K562 (cell line): ENCODE measurements at regions not wholly inside any gene's neighbourhood (a gene's known extent, or its start where the extent isn't known, plus 50 kb on each side); places are given as distances from the start of the nearest gene placed in this dataset.

Source experiments
- ATAC-seq: fragments of 200-7000 bp; cut with Tn5 transposase; 3 replicates; pipeline ENCODE4 v1.9.1; 2020; ENCODE audit warnings: moderate library complexity
- BruUV-seq: library from RNA; stranded (reverse); fragments of 400-500 nt; replicated peaks from 2 replicates; lab custom pipeline; 2021; lab: Mats Ljungman, UMichigan
- CTCF ChIA-PET: fragments of 300-600 bp; formaldehyde crosslinking; extraction: SDS; loops from one replicate; lab custom pipeline; 2021; ENCODE audit warnings: low intra/inter-chr PET ratio; lab: Yijun Ruan, JAX
- POLR2A ChIA-PET: fragments of 300-600, 350-650 bp; sonication (Branson Sonifier 250); formaldehyde crosslinking; extraction: SDS; loops from one replicate; lab custom pipeline; 2021; ENCODE audit warnings: antibody characterized with exemption, inconsistent platforms; lab: Yijun Ruan, JAX
- DNase-seq, 4 experiments: peaks; one replicate each; pipeline versions ENCODE4 v3.0.0 to v3.0.0-alpha.2; 2011 to 2018; ENCODE audit warnings: low spot score in 3 of 4, mixed read lengths in 3 of 4; ENCODE audit errors: extremely low read depth in 1 of 4
- FAIRE-seq: peaks from 2 replicates; lab custom pipeline; 2011; peaks lifted over from hg19 to GRCh38; lab: Jason Lieb, UNC
- H2AFZ ChIP-seq: 2 replicates; pipeline ENCODE4 v1.6.0; 2011; ENCODE audit warnings: low read depth, low read length, control low read depth, inconsistent platforms
- H3K27ac ChIP-seq: fragments of 200-600 bp; 3 replicates; pipeline ENCODE4 v1.8.0; 2011; ENCODE audit warnings: low read depth, mild to moderate bottlenecking, control low read depth, inconsistent platforms, low read length, moderate library complexity, mixed read lengths; ENCODE audit errors: extremely low read depth
- H3K27me3 ChIP-seq, 2 experiments: fragments of 300-600 bp in 1 of 2; 2 replicates in 1 of 2; 3 replicates in 1 of 2; pipeline versions ENCODE4 v1.6.0 to v1.8.0; 2011; ENCODE audit warnings: inconsistent platforms in 2 of 2, low read length in 2 of 2, mild to moderate bottlenecking in 1 of 2, mixed read lengths in 1 of 2, moderate library complexity in 1 of 2; ENCODE audit not compliant: control insufficient read depth in 2 of 2, insufficient read depth in 2 of 2
- H3K36me3 ChIP-seq: fragments of 300-600 bp; 3 replicates; pipeline ENCODE4 v1.8.0; 2011; ENCODE audit warnings: mild to moderate bottlenecking, low read length, inconsistent platforms; ENCODE audit not compliant: control insufficient read depth, insufficient read depth
- H3K4me1 ChIP-seq, 2 experiments: fragments of 200-600 bp in 1 of 2; replicated peaks in 1 of 2; 2 replicates in 1 of 2; 3 replicates in 1 of 2; pipeline versions ENCODE4 v1.5.1 to v1.8.0; 2011; ENCODE audit warnings: inconsistent platforms in 2 of 2, low read length in 2 of 2, mild to moderate bottlenecking in 1 of 2, mixed read lengths in 1 of 2, moderate library complexity in 1 of 2; ENCODE audit not compliant: control insufficient read depth in 2 of 2, insufficient read depth in 2 of 2
- H3K4me2 ChIP-seq: 2 replicates; pipeline ENCODE4 v1.6.1; 2011; ENCODE audit warnings: low read length, control low read depth, inconsistent platforms, mixed read lengths; ENCODE audit not compliant: insufficient read depth
- H3K4me3 ChIP-seq: fragments of 200-600 bp; sonication (generic), shearing (Covaris generic); 2 replicates; pipeline ENCODE4 v1.5.1; 2016; ENCODE audit warnings: control low read depth, inconsistent platforms
- H3K79me2 ChIP-seq: fragments of 200-600 bp; 3 replicates; pipeline ENCODE4 v1.8.0; 2011; ENCODE audit warnings: low read length, inconsistent platforms; ENCODE audit not compliant: control insufficient read depth, insufficient read depth
- H3K9ac ChIP-seq, 2 experiments: 2 replicates each; pipeline versions ENCODE4 v1.6.0 to v1.6.1; 2011; ENCODE audit warnings: low read depth in 2 of 2, low read length in 2 of 2, control low read depth in 1 of 2, inconsistent platforms in 1 of 2, mild to moderate bottlenecking in 1 of 2, mixed read lengths in 1 of 2; ENCODE audit not compliant: insufficient read depth in 1 of 2
- H3K9me1 ChIP-seq: one replicate; pipeline ENCODE4 v1.6.0; 2011; ENCODE audit warnings: inconsistent platforms, mild to moderate bottlenecking, low read length, moderate library complexity; ENCODE audit not compliant: control insufficient read depth, insufficient read depth
- H3K9me3 ChIP-seq: replicated peaks from 2 replicates; pipeline ENCODE4 v1.5.1; 2011; ENCODE audit warnings: low read depth, low read length, inconsistent platforms; ENCODE audit not compliant: control insufficient read depth, insufficient read depth
- H4K20me1 ChIP-seq: replicated peaks from 2 replicates; pipeline ENCODE4 v1.6.1; 2011; ENCODE audit warnings: low read length, inconsistent platforms, mixed read lengths; ENCODE audit not compliant: control insufficient read depth, insufficient read depth
- C11orf30 ChIP-seq: fragments of 450-650 bp; IDR thresholded peaks from 2 replicates; pipeline ENCODE4 v1.6.1; 2016; ENCODE audit warnings: low read depth, mild to moderate bottlenecking
- MAFF ChIP-seq: IDR thresholded peaks from 2 replicates; pipeline ENCODE4 v1.6.1; 2012; ENCODE audit warnings: low read length, improper control_type of control experiment
- MAFG ChIP-seq: fragments of 450-650 bp; conservative IDR thresholded peaks from 2 replicates; pipeline ENCODE4 v1.6.1; 2016; ENCODE audit warnings: missing genetic modification characterization, missing compliant biosample characterization
- MAFK ChIP-seq: IDR thresholded peaks from 2 replicates; pipeline ENCODE4 v1.6.1; 2011; ENCODE audit warnings: low read length, improper control_type of control experiment
- STAT5B ChIP-seq: fragments of 250-450 bp; sonication (Bioruptor Pico); IDR thresholded peaks from 2 replicates; pipeline ENCODE4 v1.8.0; 2021; ENCODE audit warnings: mild to moderate bottlenecking, inconsistent platforms
- ZNF316 ChIP-seq: fragments of 450-650 bp; IDR thresholded peaks from 2 replicates; pipeline ENCODE4 v1.6.1; 2016
- ZNF431 ChIP-seq: sonication (generic); formaldehyde crosslinking; IDR thresholded peaks from 2 replicates; pipeline ENCODE4 v1.8.0; 2022; ENCODE audit warnings: mild to moderate bottlenecking, missing genetic modification reagents
- ZNF609 ChIP-seq: sonication (generic); formaldehyde crosslinking; IDR thresholded peaks from 2 replicates; pipeline ENCODE4 v1.8.1; 2023; ENCODE audit warnings: missing genetic modification reagents, mild to moderate bottlenecking, borderline replicate concordance
- WGBS: fragments of 100-300 bp; shearing (Covaris generic); methylation state at CpG from one replicate; pipeline ENCODE4 v1.1.6; 2016; ENCODE audit warnings: low coverage, mixed read lengths; ENCODE audit not compliant: insufficient coverage; ENCODE audit errors: missing lambda C conversion rate; 5-methylcytosine and 5-hydroxymethylcytosine counted together
- in situ Hi-C: fragments of 300-500 bp; cut with MboI; formaldehyde crosslinking; loops from 4 replicates; pipeline ENCODE4 v1.15.0; 2018; ENCODE audit warnings: inconsistent platforms, mixed read lengths
- intact Hi-C: fragments of 100-400 bp; cut with micrococcal nuclease; formaldehyde crosslinking; loops from 2 replicates; pipeline ENCODE4 v1.14.2; 2022

- BruUV-seq, result no TSS peak
- DNase-seq, result no peak
- ChIA-PET CTCF (no interaction called here), POLR2A (no interaction called here)
- Histone ChIP-seq H3K9ac (no peak overlapping the region), H3K27ac (no peak overlapping the region), H3K79me2 (no peaks in the 10 kb centered on the region), H3K4me2 (no peak overlapping the region), H3K9me3 (no peaks in the 10 kb centered on the region), H3K36me3 (no peaks in the 10 kb centered on the region), H3K4me1 (peaks cover 0 to 4% of the 10 kb centered on the region in 2 experiments; a peak in 1 of 5 replicates), H3K4me3 (no peak overlapping the region), H2AFZ (no peak overlapping the region), H3K9me1 (no peaks in the 10 kb centered on the region), H3K27me3 (peaks cover 14 to 66% of the 10 kb centered on the region in 2 experiments; a peak in 4 of 5 replicates), H4K20me1 (no peaks in the 10 kb centered on the region)
- WGBS, result 4% methylated on average over 24 of the region's 24 CpGs
- intact Hi-C loops, result no loop called here
- TF ChIP-seq ZNF609 (CRISPR knock-in tag) (no peak), MAFG (peak; percentile 90), MAFF (peak; percentile 95), STAT5B (CRISPR knock-in tag) (no peak), MAFK (peak; percentile 95), ZNF431 (no peak), ZNF316 (peak; percentile 95), C11orf30 (peak; percentile 88)
- ATAC-seq, result no peak
- no peak for FAIRE-seq
- in situ Hi-C loops, result no loop called here
Measured at GRCh38 chr2:605674-606608, 71.3 kb downstream of the TMEM18 start.
